Nephron (organoid): ENCODE measurements at regions not wholly inside any gene's neighbourhood (a gene's known extent, or its start where the extent isn't known, plus 50 kb on each side); places are given as distances from the start of the nearest gene placed in this dataset.

ENCODE experiments used
- H3K27ac Mint-ChIP-seq, 3 experiments: 2 replicates each; pipeline ENCODE4 v1.8.0; 2020; ENCODE audit warnings: mixed read lengths in 3 of 3, mild to moderate bottlenecking in 2 of 3, moderate library complexity in 1 of 3
- H3K27me3 Mint-ChIP-seq: 2 replicates; pipeline ENCODE4 v1.8.0; 2021; ENCODE audit warnings: low read depth, mild to moderate bottlenecking, moderate library complexity, mixed read lengths
- H3K36me3 Mint-ChIP-seq: 2 replicates; pipeline ENCODE4 v1.8.0; 2020; ENCODE audit warnings: low read depth, mixed read lengths
- H3K4me1 Mint-ChIP-seq: 2 replicates; pipeline ENCODE4 v1.8.0; 2020; ENCODE audit warnings: mixed read lengths
- H3K4me3 Mint-ChIP-seq, 3 experiments: 2 replicates each; pipeline ENCODE4 v1.8.0; 2020; ENCODE audit warnings: mild to moderate bottlenecking in 3 of 3, mixed read lengths in 3 of 3, moderate library complexity in 2 of 3
- H3K9me3 Mint-ChIP-seq: 2 replicates; pipeline ENCODE4 v1.8.0; 2020; ENCODE audit warnings: mixed read lengths
- TF ChIP-seq, protein P1 (sequence below), 3 experiments: fragments of 200-600 bp; sonication (generic); IDR thresholded peaks; one replicate each; pipeline ENCODE4 v1.5.0; 2021; ENCODE audit warnings: antibody characterized with exemption in 3 of 3; ENCODE audit not compliant: unreplicated experiment in 3 of 3

DNA sequence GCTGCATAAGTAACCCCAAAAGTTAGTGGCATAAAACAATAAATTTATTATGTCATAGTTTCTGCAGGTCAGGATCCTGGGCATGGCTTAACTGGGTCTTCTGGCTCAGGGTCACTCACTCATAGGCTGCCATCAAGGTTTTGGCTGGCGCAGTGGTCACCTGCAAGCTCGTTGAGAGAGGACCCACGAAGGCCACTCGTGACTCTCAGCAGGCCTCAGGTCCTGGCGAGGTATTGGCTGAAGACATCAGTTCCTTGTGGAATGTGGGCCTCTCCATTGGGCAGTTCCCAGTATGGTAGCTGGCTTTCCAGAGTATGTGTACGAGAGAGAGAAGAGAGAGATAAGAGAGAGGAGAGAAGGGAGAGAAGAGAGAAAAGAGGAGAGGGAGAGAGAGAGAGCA is 138.3 kb upstream of the KLF14 start:
- Mint-ChIP-seq H3K27ac (no peak overlapping the region), H3K4me1 (peaks cover 10% of the 10 kb centered on the region), H3K4me3 (no peak overlapping the region), H3K36me3 (no peaks in the 10 kb centered on the region), H3K9me3 (no peaks in the 10 kb centered on the region), H3K27me3 (no peaks in the 10 kb centered on the region)
- TF ChIP-seq, protein P1, sequence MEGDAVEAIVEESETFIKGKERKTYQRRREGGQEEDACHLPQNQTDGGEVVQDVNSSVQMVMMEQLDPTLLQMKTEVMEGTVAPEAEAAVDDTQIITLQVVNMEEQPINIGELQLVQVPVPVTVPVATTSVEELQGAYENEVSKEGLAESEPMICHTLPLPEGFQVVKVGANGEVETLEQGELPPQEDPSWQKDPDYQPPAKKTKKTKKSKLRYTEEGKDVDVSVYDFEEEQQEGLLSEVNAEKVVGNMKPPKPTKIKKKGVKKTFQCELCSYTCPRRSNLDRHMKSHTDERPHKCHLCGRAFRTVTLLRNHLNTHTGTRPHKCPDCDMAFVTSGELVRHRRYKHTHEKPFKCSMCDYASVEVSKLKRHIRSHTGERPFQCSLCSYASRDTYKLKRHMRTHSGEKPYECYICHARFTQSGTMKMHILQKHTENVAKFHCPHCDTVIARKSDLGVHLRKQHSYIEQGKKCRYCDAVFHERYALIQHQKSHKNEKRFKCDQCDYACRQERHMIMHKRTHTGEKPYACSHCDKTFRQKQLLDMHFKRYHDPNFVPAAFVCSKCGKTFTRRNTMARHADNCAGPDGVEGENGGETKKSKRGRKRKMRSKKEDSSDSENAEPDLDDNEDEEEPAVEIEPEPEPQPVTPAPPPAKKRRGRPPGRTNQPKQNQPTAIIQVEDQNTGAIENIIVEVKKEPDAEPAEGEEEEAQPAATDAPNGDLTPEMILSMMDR (IDR thresholded peaks at IDR 0.05; ENCODE audit: unreplicated experiment in 3 of 3): no peak

DNA sequence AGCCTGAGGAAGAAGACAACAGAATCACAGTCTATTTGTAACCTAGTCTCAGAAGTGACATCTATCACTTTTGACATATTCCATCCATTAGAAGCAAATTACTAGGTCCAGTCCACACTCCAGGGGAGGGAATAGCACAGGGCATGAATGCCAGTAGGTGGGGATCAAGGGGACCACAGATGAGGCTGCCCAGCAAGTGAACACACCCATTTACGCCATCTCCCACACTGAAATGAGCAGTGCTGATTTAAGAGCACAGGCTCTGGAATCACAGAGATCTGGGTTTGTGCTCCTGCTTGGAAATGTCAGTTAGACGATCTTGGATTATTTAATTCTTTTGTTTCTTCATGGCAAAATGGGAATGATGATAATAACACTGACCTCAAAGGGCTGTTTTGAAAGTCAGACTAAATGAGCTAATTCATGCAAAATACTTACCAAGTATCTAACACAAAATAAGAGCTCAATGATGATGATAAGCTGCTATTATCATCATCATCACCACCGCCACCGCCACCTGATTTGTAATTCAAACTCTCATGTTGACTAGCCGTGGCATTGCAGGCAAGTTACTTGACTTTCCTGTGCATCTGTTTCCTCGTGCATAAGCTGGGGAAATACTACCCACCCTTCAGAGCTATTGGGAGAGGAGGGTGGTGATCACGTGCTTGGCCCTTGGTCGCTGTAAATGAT is 138.9 kb upstream of the KLF14 start:
- no peaks in the 10 kb centered on the region for H3K9me3 Mint-ChIP-seq
- H3K27ac Mint-ChIP-seq: no peak overlapping the region
- H3K4me1 Mint-ChIP-seq: peaks cover 10% of the 10 kb centered on the region
- H3K4me3 Mint-ChIP-seq: no peak overlapping the region
- no peaks in the 10 kb centered on the region for H3K36me3 Mint-ChIP-seq
- TF ChIP-seq, protein P1 (IDR thresholded peaks at IDR 0.05; ENCODE audit: unreplicated experiment in 3 of 3): no peak
- H3K27me3 Mint-ChIP-seq: no peaks in the 10 kb centered on the region

DNA sequence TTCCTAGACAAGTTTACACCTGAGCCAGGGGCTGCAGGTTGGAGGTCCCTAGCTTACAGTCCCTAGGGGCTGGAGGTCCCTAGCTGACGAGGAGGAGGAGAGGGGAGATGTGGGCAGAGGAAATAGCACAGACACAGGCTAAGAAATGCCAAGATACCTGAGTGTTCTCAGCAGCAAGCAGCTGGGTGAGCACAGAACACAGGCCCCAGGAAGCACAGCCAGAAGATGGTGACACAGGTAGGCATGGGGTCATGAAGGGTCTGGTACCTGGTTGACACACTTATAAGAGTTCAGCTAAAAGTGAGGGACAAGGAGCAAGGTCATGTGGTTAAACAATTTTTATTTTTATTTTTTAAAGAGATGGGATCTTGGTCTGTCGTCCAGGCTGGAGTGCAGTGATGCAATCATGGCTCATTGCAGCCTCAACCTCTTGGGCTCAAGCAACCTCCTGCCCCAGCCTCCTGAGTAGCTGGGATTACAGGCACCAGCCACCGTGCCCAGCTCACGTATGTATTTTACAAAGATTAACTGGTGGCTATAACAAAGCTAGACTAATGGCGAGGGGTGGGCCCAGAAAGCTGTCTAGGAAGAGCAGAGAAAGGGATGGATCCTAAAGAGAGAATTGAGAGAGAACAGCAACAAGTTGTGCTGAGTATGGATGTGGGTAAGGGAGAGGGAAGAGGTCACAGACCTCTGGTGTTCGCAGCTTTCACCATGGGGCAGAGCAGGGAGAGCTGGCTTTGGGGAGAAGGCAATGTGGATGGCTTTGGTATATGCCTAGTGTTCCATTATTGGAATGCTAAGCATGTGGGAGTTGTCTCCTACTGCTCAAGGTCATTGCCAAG is 140.3 kb upstream of the KLF14 start:
- H3K27me3 Mint-ChIP-seq: no peaks in the 10 kb centered on the region
- no peaks in the 10 kb centered on the region for H3K9me3 Mint-ChIP-seq
- TF ChIP-seq, protein P1 (IDR thresholded peaks at IDR 0.05; ENCODE audit: unreplicated experiment in 3 of 3): no peak
- H3K4me1 Mint-ChIP-seq: peaks cover 10% of the 10 kb centered on the region
- H3K4me3 Mint-ChIP-seq: no peak overlapping the region
- H3K27ac Mint-ChIP-seq: no peak overlapping the region
- no peaks in the 10 kb centered on the region for H3K36me3 Mint-ChIP-seq

DNA sequence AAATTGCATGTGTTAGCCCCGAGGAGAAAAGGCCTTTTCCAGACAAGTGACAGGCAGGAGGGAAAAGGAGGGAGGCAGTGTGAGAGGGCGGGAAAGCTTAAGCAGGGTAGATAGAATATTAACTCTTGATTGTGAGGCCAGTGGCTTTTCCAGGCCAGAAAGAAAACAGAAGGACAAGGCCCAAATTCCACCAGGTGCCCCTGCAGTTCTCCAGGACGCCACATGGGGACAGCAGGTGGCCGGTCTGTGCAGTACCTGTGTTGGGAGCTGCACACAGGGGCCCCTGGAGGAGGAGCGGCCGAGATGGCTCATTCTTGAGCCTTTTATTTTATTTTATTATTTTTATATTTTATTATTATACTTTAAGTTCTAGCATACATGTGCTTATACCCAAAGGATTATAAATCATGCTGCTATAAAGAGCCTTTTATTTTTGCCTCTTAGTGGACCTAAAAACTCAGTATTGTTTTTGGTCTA is 141.3 kb upstream of the KLF14 start:
- Mint-ChIP-seq H3K4me1 (peaks cover 10% of the 10 kb centered on the region), H3K4me3 (no peak overlapping the region), H3K36me3 (no peaks in the 10 kb centered on the region), H3K9me3 (no peaks in the 10 kb centered on the region), H3K27ac (peak overlapping the region in 1 of 3 experiments; percentile 52), H3K27me3 (no peaks in the 10 kb centered on the region)
- TF ChIP-seq, protein P1 (IDR thresholded peaks at IDR 0.05; ENCODE audit: unreplicated experiment in 3 of 3): peak; percentile 74 to 89 (median 84)

DNA sequence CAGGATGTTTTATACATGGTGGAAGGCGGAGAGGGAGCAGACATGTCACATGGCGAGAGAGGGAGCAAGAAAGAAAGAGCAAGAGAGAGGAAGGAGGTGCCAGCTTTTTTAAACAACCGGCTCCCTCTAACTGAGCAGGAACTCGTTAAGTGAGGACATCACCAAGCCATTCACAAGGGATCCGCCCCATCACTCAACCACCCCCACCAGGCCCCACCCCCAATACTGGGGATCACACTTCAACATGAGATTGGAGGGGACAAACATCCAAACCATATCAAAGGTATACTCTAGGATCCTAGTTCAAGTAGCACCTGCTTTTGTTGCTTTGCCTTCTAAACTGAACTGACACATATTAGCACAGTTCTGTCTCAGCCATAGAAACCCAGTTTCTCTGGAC is 141.9 kb upstream of the KLF14 start:
- no peaks in the 10 kb centered on the region for H3K36me3 Mint-ChIP-seq
- H3K4me3 Mint-ChIP-seq: no peak overlapping the region
- TF ChIP-seq, protein P1 (IDR thresholded peaks at IDR 0.05; ENCODE audit: unreplicated experiment in 3 of 3): no peak
- H3K9me3 Mint-ChIP-seq: no peaks in the 10 kb centered on the region
- peaks cover 10% of the 10 kb centered on the region for H3K4me1 Mint-ChIP-seq
- no peaks in the 10 kb centered on the region for H3K27me3 Mint-ChIP-seq
- H3K27ac Mint-ChIP-seq: no peak overlapping the region
